ENCODE measurements at regions not wholly inside any gene's neighbourhood (a gene's known extent, or its start where the extent isn't known, plus 50 kb on each side); places are given as distances from the start of the nearest gene placed in this dataset.

GRCh38 chr18:24685254-24685959 is 225.0 kb downstream of the HRH4 start:
- TF ChIP-seq POLR2A (IDR thresholded peaks at IDR 0.05; ENCODE audit: low read depth, low read length) (no peak), POLR2AphosphoS5 (IDR thresholded peaks at IDR 0.05; ENCODE audit: low read depth, low read length) (no peak)
